RWPE2 (cell line): ENCODE measurements at regions not wholly inside any gene's neighbourhood (a gene's known extent, or its start where the extent isn't known, plus 50 kb on each side); places are given as distances from the start of the nearest gene placed in this dataset.

Source experiments
- ATAC-seq: fragments of 200-7000 bp; cut with Tn5 transposase; 3 replicates; pipeline ENCODE4 v1.9.1; 2021; ENCODE audit warnings: low read depth
- DNase-seq: peaks from one replicate; pipeline ENCODE4 v3.0.0-alpha.2; 2020; ENCODE audit warnings: low spot score
- H3K27ac ChIP-seq: fragments of 450-650 bp; 2 replicates; pipeline ENCODE4 v1.5.1; 2017; ENCODE audit warnings: mild to moderate bottlenecking; ENCODE audit not compliant: poor library complexity, severe bottlenecking
- H3K27me3 ChIP-seq: fragments of 250-450 bp; sonication (Bioruptor Pico); 2 replicates; pipeline ENCODE4 v1.5.1; 2021; ENCODE audit warnings: mild to moderate bottlenecking, moderate library complexity; ENCODE audit not compliant: insufficient read depth, poor library complexity, severe bottlenecking
- H3K36me3 ChIP-seq: fragments of 250-450 bp; sonication (Bioruptor Pico); 2 replicates; pipeline ENCODE4 v1.5.1; 2020; ENCODE audit warnings: low read depth, mild to moderate bottlenecking, moderate library complexity
- H3K4me1 ChIP-seq: fragments of 250-450 bp; sonication (Bioruptor Pico); 2 replicates; pipeline ENCODE4 v1.5.1; 2021; ENCODE audit warnings: mild to moderate bottlenecking, moderate library complexity; ENCODE audit not compliant: insufficient read depth, poor library complexity, severe bottlenecking
- H3K4me3 ChIP-seq: fragments of 250-450 bp; sonication (Bioruptor Pico); 2 replicates; pipeline ENCODE4 v1.5.1; 2021; ENCODE audit warnings: mild to moderate bottlenecking, moderate library complexity; ENCODE audit not compliant: severe bottlenecking
- H3K9me3 ChIP-seq: fragments of 250-450 bp; sonication (Bioruptor Pico); 2 replicates; pipeline ENCODE4 v1.5.1; 2021; ENCODE audit warnings: mild to moderate bottlenecking, moderate library complexity; ENCODE audit not compliant: severe bottlenecking
- TF ChIP-seq, protein P1 (sequence below): fragments of 450-650 bp; IDR thresholded peaks from one replicate; pipeline ENCODE4 v1.5.1; 2017; ENCODE audit warnings: mild to moderate bottlenecking, moderate library complexity; ENCODE audit not compliant: poor library complexity, severe bottlenecking

DNA sequence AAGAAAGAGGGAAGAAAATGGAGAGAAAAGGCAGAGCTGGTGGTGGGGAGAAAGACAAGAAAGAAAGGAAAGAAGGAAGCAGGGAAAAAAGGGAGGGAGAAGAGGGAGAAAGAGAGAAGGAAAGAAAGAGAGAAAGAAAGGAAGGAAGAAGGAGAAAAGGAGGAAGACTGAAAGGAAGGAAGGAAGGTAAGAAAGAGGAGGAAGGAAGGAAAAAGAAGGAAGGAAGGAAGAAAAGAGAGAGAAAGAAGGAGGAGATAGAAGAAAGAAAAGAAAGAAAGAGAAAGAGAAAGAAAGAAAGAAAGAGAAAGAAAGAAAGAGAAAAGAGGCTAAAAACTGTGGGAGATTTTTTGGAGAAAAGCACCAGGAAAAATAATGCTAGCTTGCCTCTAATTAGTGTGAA lies 561.4 kb upstream of the GOT2 start:
- ATAC-seq (no peak), DNase-seq (no peak)
- H3K27me3 ChIP-seq: peaks cover 23% of the 10 kb centered on the region
- H3K9me3 ChIP-seq: no peaks in the 10 kb centered on the region
- TF ChIP-seq, protein P1, sequence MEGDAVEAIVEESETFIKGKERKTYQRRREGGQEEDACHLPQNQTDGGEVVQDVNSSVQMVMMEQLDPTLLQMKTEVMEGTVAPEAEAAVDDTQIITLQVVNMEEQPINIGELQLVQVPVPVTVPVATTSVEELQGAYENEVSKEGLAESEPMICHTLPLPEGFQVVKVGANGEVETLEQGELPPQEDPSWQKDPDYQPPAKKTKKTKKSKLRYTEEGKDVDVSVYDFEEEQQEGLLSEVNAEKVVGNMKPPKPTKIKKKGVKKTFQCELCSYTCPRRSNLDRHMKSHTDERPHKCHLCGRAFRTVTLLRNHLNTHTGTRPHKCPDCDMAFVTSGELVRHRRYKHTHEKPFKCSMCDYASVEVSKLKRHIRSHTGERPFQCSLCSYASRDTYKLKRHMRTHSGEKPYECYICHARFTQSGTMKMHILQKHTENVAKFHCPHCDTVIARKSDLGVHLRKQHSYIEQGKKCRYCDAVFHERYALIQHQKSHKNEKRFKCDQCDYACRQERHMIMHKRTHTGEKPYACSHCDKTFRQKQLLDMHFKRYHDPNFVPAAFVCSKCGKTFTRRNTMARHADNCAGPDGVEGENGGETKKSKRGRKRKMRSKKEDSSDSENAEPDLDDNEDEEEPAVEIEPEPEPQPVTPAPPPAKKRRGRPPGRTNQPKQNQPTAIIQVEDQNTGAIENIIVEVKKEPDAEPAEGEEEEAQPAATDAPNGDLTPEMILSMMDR: no peak
- no peak overlapping the region for H3K27ac ChIP-seq
- H3K36me3 ChIP-seq: no peaks in the 10 kb centered on the region
- H3K4me3 ChIP-seq: no peak overlapping the region
- H3K4me1 ChIP-seq: no peaks in the 10 kb centered on the region

DNA sequence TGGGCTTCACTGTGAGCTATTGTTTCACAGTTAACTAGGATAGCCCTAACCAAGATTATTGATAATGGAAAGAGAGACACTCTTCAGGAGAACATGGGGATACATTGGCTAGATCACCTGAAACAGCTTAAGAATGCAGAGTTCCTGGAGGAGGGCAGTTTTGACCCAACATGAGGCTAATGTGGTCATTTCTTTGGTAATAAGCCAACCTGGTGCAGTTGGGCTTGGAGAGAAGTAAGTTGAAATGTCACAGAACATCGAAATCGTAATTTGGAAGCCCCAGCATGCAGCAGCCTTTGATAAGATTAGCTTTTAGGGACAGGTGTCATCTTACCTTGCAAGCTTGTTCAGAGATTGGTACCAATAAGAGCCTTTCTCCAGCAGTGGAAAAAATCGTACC lies 556.6 kb upstream of the GOT2 start:
- DNase-seq: no peak
- Histone ChIP-seq H3K36me3 (no peaks in the 10 kb centered on the region), H3K4me1 (no peaks in the 10 kb centered on the region), H3K27ac (no peak overlapping the region), H3K4me3 (no peak overlapping the region), H3K27me3 (peaks cover 9% of the 10 kb centered on the region), H3K9me3 (no peaks in the 10 kb centered on the region)
- TF ChIP-seq, protein P1: no peak
- ATAC-seq: no peak

DNA sequence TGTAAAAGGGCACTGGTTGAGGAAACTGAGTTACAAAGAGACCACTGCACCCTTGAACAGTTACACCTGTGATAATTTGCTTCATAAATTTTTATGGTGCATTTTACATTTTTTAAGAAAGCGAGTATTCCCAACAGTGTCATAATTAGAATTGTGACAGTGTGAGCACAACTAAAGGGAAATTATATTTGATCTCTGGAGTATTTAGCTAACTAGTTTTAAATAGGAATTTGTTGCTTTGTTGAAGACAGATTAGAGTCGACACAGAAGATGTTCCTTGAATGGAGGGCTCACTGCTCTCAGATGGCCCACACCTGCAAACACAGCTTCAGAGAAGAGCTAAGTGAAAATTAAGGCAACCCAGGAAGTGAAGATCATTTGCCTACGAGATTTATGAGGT lies 555.0 kb upstream of the GOT2 start:
- TF ChIP-seq, protein P1: no peak
- H3K36me3 ChIP-seq: no peaks in the 10 kb centered on the region
- ATAC-seq (no peak), DNase-seq (no peak)
- peaks cover under 1% of the 10 kb centered on the region for H3K27me3 ChIP-seq
- no peak overlapping the region for H3K27ac ChIP-seq
- no peaks in the 10 kb centered on the region for H3K4me1 ChIP-seq
- H3K9me3 ChIP-seq: no peaks in the 10 kb centered on the region
- no peak overlapping the region for H3K4me3 ChIP-seq

DNA sequence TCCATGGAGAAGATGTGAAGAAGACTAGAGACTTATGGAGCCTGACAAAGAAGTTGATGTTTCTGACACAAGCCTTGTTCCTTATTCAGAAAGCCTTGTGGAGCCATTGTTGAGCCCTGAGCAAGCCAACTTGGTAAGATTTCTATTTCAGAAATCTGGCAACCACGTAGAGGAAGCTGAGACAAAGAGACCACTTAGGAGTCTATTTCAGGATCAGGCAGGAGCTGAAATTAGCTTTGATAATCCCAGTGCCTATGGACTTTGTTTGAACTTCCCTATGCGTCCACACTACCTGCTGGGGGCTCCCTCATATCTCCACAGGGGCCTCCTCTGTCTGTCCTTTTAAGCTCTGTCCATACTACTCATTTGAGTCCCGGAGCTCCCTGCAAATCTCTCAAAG lies 540.0 kb upstream of the GOT2 start:
- no peak overlapping the region for H3K27ac ChIP-seq
- no peaks in the 10 kb centered on the region for H3K36me3 ChIP-seq
- no peak overlapping the region for H3K4me3 ChIP-seq
- H3K27me3 ChIP-seq: no peaks in the 10 kb centered on the region
- TF ChIP-seq, protein P1: no peak
- no peak for DNase-seq
- H3K4me1 ChIP-seq: no peaks in the 10 kb centered on the region
- no peaks in the 10 kb centered on the region for H3K9me3 ChIP-seq
- ATAC-seq: no peak

DNA sequence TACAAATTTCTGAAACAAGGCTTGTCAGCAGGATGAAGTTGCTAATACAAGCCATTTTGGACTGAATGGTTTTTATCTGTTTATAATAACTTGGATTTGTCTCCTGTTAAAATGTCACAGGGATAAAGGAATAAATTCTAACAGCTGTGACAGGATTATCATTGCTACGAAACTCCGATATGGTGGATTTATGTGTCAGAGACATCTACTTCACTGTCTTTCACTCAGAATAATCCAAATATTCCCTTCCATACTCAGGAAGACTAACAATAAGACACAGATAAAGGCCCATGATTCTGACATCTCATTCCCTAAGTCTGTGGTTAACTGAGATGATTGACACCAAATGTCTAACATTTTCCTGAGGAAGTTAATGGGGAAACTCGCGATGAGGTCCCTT lies 529.8 kb upstream of the GOT2 start:
- no peaks in the 10 kb centered on the region for H3K9me3 ChIP-seq
- no peaks in the 10 kb centered on the region for H3K4me1 ChIP-seq
- TF ChIP-seq, protein P1: no peak
- no peaks in the 10 kb centered on the region for H3K36me3 ChIP-seq
- H3K27me3 ChIP-seq: peaks cover 10% of the 10 kb centered on the region
- H3K27ac ChIP-seq: no peak overlapping the region
- DNase-seq (no peak), ATAC-seq (no peak)
- no peak overlapping the region for H3K4me3 ChIP-seq
